GM12874 (cell line): ENCODE measurements at regions not wholly inside any gene's neighbourhood (a gene's known extent, or its start where the extent isn't known, plus 50 kb on each side); places are given as distances from the start of the nearest gene placed in this dataset.

Experiments used
- TF ChIP-seq, protein P1 (sequence below): IDR thresholded peaks from 2 replicates; pipeline ENCODE4 v1.5.1; 2011; ENCODE audit warnings: low read depth, mild to moderate bottlenecking, control low read depth, low read length, moderate library complexity; ENCODE audit not compliant: insufficient read depth

GRCh38 chr21:20425856-20426255, 572.4 kb upstream of the NCAM2 start:
- TF ChIP-seq, protein P1, sequence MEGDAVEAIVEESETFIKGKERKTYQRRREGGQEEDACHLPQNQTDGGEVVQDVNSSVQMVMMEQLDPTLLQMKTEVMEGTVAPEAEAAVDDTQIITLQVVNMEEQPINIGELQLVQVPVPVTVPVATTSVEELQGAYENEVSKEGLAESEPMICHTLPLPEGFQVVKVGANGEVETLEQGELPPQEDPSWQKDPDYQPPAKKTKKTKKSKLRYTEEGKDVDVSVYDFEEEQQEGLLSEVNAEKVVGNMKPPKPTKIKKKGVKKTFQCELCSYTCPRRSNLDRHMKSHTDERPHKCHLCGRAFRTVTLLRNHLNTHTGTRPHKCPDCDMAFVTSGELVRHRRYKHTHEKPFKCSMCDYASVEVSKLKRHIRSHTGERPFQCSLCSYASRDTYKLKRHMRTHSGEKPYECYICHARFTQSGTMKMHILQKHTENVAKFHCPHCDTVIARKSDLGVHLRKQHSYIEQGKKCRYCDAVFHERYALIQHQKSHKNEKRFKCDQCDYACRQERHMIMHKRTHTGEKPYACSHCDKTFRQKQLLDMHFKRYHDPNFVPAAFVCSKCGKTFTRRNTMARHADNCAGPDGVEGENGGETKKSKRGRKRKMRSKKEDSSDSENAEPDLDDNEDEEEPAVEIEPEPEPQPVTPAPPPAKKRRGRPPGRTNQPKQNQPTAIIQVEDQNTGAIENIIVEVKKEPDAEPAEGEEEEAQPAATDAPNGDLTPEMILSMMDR: no peak

GRCh38 chr21:20440338-20440737, 557.9 kb upstream of the NCAM2 start:
- TF ChIP-seq, protein P1: no peak

DNA sequence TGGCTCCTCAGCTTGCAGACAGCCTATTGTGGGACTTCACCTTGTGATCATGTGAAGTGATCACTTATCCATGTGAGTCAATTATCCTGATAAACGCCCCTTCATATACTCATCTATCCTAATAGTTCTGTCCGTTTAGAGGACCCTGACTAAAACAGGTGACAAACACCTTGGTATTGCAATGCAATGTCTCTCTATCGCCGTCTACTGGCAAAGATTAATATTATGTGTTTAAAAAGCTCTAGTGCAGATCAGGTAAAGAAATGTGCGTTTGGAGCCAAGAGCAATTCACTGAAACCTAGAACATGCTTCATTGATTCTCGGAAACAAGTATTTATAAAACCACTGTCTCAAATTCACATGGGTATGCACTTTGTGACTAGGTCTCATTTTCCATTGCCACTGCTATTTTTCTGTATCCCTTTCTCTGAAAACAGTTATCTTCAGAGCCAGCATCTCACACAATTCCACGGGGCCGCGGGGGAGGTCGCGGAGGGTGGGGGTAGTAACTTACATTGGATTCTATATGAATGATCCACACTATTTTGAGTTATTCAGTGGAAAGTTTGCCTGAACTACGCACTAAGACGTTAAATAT, 554.6 kb upstream of the NCAM2 start:
- TF ChIP-seq, protein P1: peak; percentile 40; the same call in 1 of the 2 replicates

- TF ChIP-seq, protein P1: no peak
Observed at GRCh38 chr21:20445971-20446370, 552.2 kb upstream of the NCAM2 start.

DNA sequence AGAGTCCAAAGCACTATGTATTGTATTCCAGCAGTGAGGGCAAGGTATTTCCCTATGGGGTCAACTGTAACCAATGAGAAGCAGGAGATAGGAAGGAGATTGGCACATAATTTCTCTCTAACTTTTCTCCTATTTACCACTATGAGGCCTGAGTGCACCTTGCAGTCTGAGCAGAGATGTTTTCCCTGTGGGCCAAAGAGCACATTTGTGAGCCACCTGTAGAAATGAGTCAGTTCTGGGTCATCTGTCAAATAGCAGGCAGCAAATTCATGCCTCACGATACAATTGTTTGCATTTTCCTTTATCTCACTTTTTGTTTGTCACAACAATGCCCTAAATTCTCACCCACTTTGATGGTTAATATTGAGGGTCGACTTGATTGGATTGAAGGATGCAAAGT, 547.2 kb upstream of the NCAM2 start:
- TF ChIP-seq, protein P1: no peak

DNA sequence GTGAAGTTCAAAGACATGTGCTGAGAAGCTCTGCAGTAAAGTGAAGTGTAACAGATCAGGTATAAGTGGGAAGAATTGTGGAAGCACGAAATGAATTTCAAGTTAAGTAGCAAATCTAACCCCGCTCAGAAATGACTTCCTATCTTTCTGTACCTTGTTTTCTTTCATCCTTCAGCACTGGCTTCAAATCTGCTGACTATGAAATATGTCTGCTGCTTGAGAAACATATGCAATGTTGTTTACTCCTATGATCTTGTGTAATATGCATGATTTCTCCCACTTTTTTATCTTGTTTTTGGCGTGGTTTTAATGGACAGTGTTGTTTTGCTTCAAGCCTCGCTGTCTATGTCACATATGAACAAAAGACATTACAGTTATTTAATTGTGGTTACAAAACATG, 545.3 kb upstream of the NCAM2 start:
- TF ChIP-seq, protein P1: no peak

DNA sequence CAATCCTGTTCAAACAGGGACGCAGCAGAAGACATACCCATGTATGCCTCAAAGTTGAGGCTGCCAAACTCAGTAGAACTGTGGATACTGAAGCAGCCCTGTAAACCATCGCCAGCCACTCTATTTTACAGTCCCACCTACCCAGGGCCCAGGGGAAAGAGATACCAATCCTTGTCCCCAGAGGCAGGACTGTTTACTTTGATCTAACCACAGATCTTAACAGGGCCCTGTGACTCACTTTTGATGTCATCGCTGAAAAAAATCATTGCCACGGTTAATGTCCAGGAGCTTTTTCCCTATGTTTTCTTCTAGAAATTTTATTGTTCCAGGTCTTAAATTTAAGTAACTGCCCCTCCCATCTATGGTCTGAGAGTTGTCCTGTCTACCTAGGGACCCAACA, 538.4 kb upstream of the NCAM2 start:
- TF ChIP-seq, protein P1: no peak
